ENCODE measurements at regions not wholly inside any gene's neighbourhood (a gene's known extent, or its start where the extent isn't known, plus 50 kb on each side); places are given as distances from the start of the nearest gene placed in this dataset.

DNA sequence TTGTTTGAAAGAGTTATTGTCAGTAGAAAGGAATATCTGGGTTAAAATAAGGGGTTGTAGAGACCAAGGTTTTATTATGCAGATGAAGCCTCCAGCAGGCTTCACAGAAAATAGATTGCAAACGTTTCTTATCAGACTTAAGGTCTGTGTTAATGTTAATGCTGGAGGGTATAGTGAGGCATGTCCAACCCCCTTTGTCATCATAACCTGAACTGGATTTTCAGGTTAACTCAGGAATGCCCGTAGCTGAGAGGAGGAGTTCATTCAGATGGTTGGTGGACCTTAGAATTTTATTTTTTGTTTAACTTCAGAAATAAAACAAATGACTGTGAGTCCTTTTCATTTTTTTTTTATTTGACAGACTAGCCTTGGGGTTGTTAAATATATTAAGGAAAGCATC lies 354.1 kb downstream of the GPM6A start:
- TF ChIP-seq, protein P1, sequence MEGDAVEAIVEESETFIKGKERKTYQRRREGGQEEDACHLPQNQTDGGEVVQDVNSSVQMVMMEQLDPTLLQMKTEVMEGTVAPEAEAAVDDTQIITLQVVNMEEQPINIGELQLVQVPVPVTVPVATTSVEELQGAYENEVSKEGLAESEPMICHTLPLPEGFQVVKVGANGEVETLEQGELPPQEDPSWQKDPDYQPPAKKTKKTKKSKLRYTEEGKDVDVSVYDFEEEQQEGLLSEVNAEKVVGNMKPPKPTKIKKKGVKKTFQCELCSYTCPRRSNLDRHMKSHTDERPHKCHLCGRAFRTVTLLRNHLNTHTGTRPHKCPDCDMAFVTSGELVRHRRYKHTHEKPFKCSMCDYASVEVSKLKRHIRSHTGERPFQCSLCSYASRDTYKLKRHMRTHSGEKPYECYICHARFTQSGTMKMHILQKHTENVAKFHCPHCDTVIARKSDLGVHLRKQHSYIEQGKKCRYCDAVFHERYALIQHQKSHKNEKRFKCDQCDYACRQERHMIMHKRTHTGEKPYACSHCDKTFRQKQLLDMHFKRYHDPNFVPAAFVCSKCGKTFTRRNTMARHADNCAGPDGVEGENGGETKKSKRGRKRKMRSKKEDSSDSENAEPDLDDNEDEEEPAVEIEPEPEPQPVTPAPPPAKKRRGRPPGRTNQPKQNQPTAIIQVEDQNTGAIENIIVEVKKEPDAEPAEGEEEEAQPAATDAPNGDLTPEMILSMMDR (IDR thresholded peaks at IDR 0.05), result no peak
- TF ChIP-seq POLR2A (IDR thresholded peaks at IDR 0.05) (no peak), POLR2AphosphoS5 (IDR thresholded peaks at IDR 0.05) (no peak)

All from upper lobe of left lung (tissue), 4 donors.